K562 (cell line): ENCODE measurements at regions not wholly inside any gene's neighbourhood (a gene's known extent, or its start where the extent isn't known, plus 50 kb on each side); places are given as distances from the start of the nearest gene placed in this dataset.

Experiments used
- CBFB ChIP-seq: sonication (generic); formaldehyde crosslinking; IDR thresholded peaks from 2 replicates; pipeline ENCODE4 v1.4.0; 2020; ENCODE audit warnings: mild to moderate bottlenecking, missing genetic modification reagents
- CHD1 ChIP-seq: fragments of 200-600 bp; sonication (generic); IDR thresholded peaks from one replicate; pipeline ENCODE4 v1.6.1; 2012; ENCODE audit warnings: mild to moderate bottlenecking, moderate library complexity, low read length, inconsistent platforms
- CTCF ChIP-seq, 3 experiments: IDR thresholded peaks in 2 of 3; conservative IDR thresholded peaks in 1 of 3; 2 replicates each; pipeline ENCODE4 v1.5.1; 2011 to 2012; ENCODE audit warnings: low read length in 3 of 3, mild to moderate bottlenecking in 3 of 3, control low read depth in 2 of 3, improper control_type of control experiment in 1 of 3, inconsistent platforms in 1 of 3, low read depth in 1 of 3, mixed read lengths in 1 of 3, moderate library complexity in 1 of 3; ENCODE audit not compliant: insufficient read depth in 2 of 3
- ELF4 ChIP-seq: fragments of 450-650 bp; formaldehyde crosslinking; IDR thresholded peaks from 2 replicates; pipeline ENCODE4 v1.4.0; 2022; ENCODE audit warnings: missing genetic modification characterization
- GATA2 ChIP-seq: sonication (generic); formaldehyde crosslinking; IDR thresholded peaks from 2 replicates; pipeline ENCODE4 v1.4.0; 2020; ENCODE audit warnings: mild to moderate bottlenecking, missing genetic modification reagents
- HDAC2 ChIP-seq: fragments of 450-650 bp; IDR thresholded peaks from 2 replicates; pipeline ENCODE4 v1.6.1; 2016; ENCODE audit warnings: mild to moderate bottlenecking
- HMBOX1 ChIP-seq: sonication (generic); IDR thresholded peaks from 2 replicates; pipeline ENCODE4 v1.6.1; 2016
- JUN ChIP-seq, 2 experiments: sonication (generic) in 1 of 2; formaldehyde crosslinking in 1 of 2; IDR thresholded peaks; 2 replicates each; pipeline versions ENCODE4 v1.6.1 to v1.8.0; 2012 to 2022; ENCODE audit warnings: borderline replicate concordance in 2 of 2, mild to moderate bottlenecking in 2 of 2, improper control_type of control experiment in 1 of 2, low read depth in 1 of 2, low read length in 1 of 2, missing genetic modification reagents in 1 of 2
- MEF2D ChIP-seq: conservative IDR thresholded peaks from 2 replicates; pipeline ENCODE4 v1.6.1; 2016; ENCODE audit warnings: low read depth, missing genetic modification characterization, missing compliant biosample characterization
- PCBP2 ChIP-seq: fragments of 200-400 bp; formaldehyde crosslinking; IDR thresholded peaks from 2 replicates; pipeline ENCODE4 v1.6.1; 2018; ENCODE audit warnings: low read length, low read depth, mild to moderate bottlenecking, moderate library complexity; ENCODE audit not compliant: poor library complexity, severe bottlenecking
- SMAD1 ChIP-seq: fragments of 150-350 bp; IDR thresholded peaks from 2 replicates; pipeline ENCODE4 v1.6.1; 2014; ENCODE audit warnings: low read length, low read depth; ENCODE audit not compliant: partially characterized antibody
- SNAPC5 ChIP-seq: fragments of 250-450 bp; sonication (Bioruptor Pico); IDR thresholded peaks from 2 replicates; pipeline ENCODE4 v1.8.0; 2021; ENCODE audit warnings: moderate library complexity, mild to moderate bottlenecking, inconsistent platforms
- USF1 ChIP-seq: sonication (generic); formaldehyde crosslinking; IDR thresholded peaks from 2 replicates; pipeline ENCODE4 v1.9.0; 2022; ENCODE audit warnings: mild to moderate bottlenecking, missing genetic modification reagents
- ZEB2 ChIP-seq: fragments of 450-650 bp; IDR thresholded peaks from 2 replicates; pipeline ENCODE4 v1.6.1; 2016

GRCh38 chr10:21372651-21373410 is 152.7 kb downstream of the SKIDA1 start:
- TF ChIP-seq HMBOX1 (no peak), ELF4 (CRISPR knock-in tag) (no peak), SNAPC5 (CRISPR knock-in tag) (no peak), CTCF (IDR thresholded peaks at IDR 0.05 in 2 of 3, conservative IDR thresholded peaks at IDR 0.05 in 1 of 3; ENCODE audit: insufficient read depth in 2 of 3, low read depth in 1 of 3, low read length in 3 of 3) (no peak), ZEB2 (no peak), HDAC2 (no peak), MEF2D (tag) (no peak), PCBP2 (no peak), SMAD1 (no peak), CBFB (CRISPR knock-in tag) (no peak), GATA2 (CRISPR knock-in tag) (no peak), JUN (IDR thresholded peaks at IDR 0.05; ENCODE audit: borderline replicate concordance, low read depth, low read length) (no peak), JUN (CRISPR knock-in tag; IDR thresholded peaks at IDR 0.05; ENCODE audit: borderline replicate concordance) (no peak), USF1 (CRISPR knock-in tag) (no peak), CHD1 (no peak)
